Lower leg skin (tissue), 3 donors: ENCODE measurements at regions not wholly inside any gene's neighbourhood (a gene's known extent, or its start where the extent isn't known, plus 50 kb on each side); places are given as distances from the start of the nearest gene placed in this dataset.

Experiments
- CTCF ChIP-seq, 3 donors: fragments of 450-650 bp; IDR thresholded peaks; one replicate each; pipeline ENCODE4 v1.5.1; 2016; ENCODE audit warnings: antibody characterized with exemption in 3 of 3, mild to moderate bottlenecking in 3 of 3, moderate library complexity in 2 of 3
- POLR2A ChIP-seq, 2 donors: fragments of 450-650 bp; IDR thresholded peaks; one replicate each; pipeline ENCODE4 v1.6.1; 2016 to 2017; ENCODE audit warnings: antibody characterized with exemption in 2 of 2, mild to moderate bottlenecking in 1 of 2, moderate library complexity in 1 of 2

GRCh38 chr15:98347866-98348265 lies 300.5 kb upstream of the IGF1R start:
- TF ChIP-seq POLR2A (IDR thresholded peaks at IDR 0.05): no peak
- TF ChIP-seq CTCF (IDR thresholded peaks at IDR 0.05): no peak
